HG03571 (cell line): ENCODE measurements at regions not wholly inside any gene's neighbourhood (a gene's known extent, or its start where the extent isn't known, plus 50 kb on each side); places are given as distances from the start of the nearest gene placed in this dataset.
"Not testable (repeated sequence)": the region's sequence is repeated elsewhere in the genome, so short reads cannot be mapped to it uniquely, and the experiment has no call there.

Source experiments
- ATAC-seq: cut with Tn5 transposase; IDR thresholded peaks from one replicate; pipeline ENCODE4 v1.9.1; 2021; ENCODE audit not compliant: unreplicated experiment

- no peak for ATAC-seq
These were observed 385.9 kb upstream of the API5 start for GRCh38 chr11:42925916-42926315.

- ATAC-seq = no peak
These were observed 364.4 kb upstream of the API5 start for GRCh38 chr11:42947405-42947804.

GRCh38 chr11:42949738-42950376 is 361.9 kb upstream of the API5 start:
- not testable (repeated sequence) for ATAC-seq

GRCh38 chr11:42951266-42951665 is 360.5 kb upstream of the API5 start:
- no peak for ATAC-seq

- no peak for ATAC-seq
These were observed 354.0 kb upstream of the API5 start for GRCh38 chr11:42957831-42958230.

GRCh38 chr11:42958635-42959034 is 353.2 kb upstream of the API5 start:
- no peak for ATAC-seq

GRCh38 chr11:42960521-42961088 is 351.2 kb upstream of the API5 start:
- ATAC-seq = no peak

- no peak for ATAC-seq
These were observed 344.1 kb upstream of the API5 start for GRCh38 chr11:42967653-42968052.

- ATAC-seq = no peak
These were observed 339.1 kb upstream of the API5 start for GRCh38 chr11:42972741-42973140.

GRCh38 chr11:42974510-42975179 is 337.2 kb upstream of the API5 start:
- ATAC-seq = no peak

GRCh38 chr11:42975180-42975529 is 336.6 kb upstream of the API5 start:
- no peak for ATAC-seq

GRCh38 chr11:42976636-42977217 is 335.1 kb upstream of the API5 start:
- no peak for ATAC-seq

- no peak for ATAC-seq
These were observed 319.2 kb upstream of the API5 start for GRCh38 chr11:42992594-42992993.

- no peak for ATAC-seq
These were observed 315.1 kb upstream of the API5 start for GRCh38 chr11:42996421-42997307.

- ATAC-seq = not testable (repeated sequence)
These were observed 306.9 kb upstream of the API5 start for GRCh38 chr11:43004879-43005278.

GRCh38 chr11:43010042-43010441 is 301.8 kb upstream of the API5 start:
- ATAC-seq = no peak

- no peak for ATAC-seq
These were observed 299.2 kb upstream of the API5 start for GRCh38 chr11:43012606-43013005.

- ATAC-seq = no peak
These were observed 290.3 kb upstream of the API5 start for GRCh38 chr11:43021466-43021865.

- ATAC-seq = no peak
These were observed 277.5 kb upstream of the API5 start for GRCh38 chr11:43034341-43034740.

GRCh38 chr11:43035086-43035485 is 276.7 kb upstream of the API5 start:
- no peak for ATAC-seq
